K562 (cell line): ENCODE measurements at regions not wholly inside any gene's neighbourhood (a gene's known extent, or its start where the extent isn't known, plus 50 kb on each side); places are given as distances from the start of the nearest gene placed in this dataset.

ENCODE experiments used
- ATAC-seq: fragments of 200-7000 bp; cut with Tn5 transposase; 3 replicates; pipeline ENCODE4 v1.9.1; 2020; ENCODE audit warnings: moderate library complexity
- BruUV-seq: library from RNA; stranded (reverse); fragments of 400-500 nt; replicated peaks from 2 replicates; lab custom pipeline; 2021; lab: Mats Ljungman, UMichigan
- CTCF ChIA-PET: fragments of 300-600 bp; formaldehyde crosslinking; extraction: SDS; loops from one replicate; lab custom pipeline; 2021; ENCODE audit warnings: low intra/inter-chr PET ratio; lab: Yijun Ruan, JAX
- POLR2A ChIA-PET: fragments of 300-600, 350-650 bp; sonication (Branson Sonifier 250); formaldehyde crosslinking; extraction: SDS; loops from one replicate; lab custom pipeline; 2021; ENCODE audit warnings: antibody characterized with exemption, inconsistent platforms; lab: Yijun Ruan, JAX
- DNase-seq, 4 experiments: peaks; one replicate each; pipeline versions ENCODE4 v3.0.0 to v3.0.0-alpha.2; 2011 to 2018; ENCODE audit warnings: low spot score in 3 of 4, mixed read lengths in 3 of 4; ENCODE audit errors: extremely low read depth in 1 of 4
- FAIRE-seq: peaks from 2 replicates; lab custom pipeline; 2011; peaks lifted over from hg19 to GRCh38; lab: Jason Lieb, UNC
- H2AFZ ChIP-seq: 2 replicates; pipeline ENCODE4 v1.6.0; 2011; ENCODE audit warnings: low read depth, low read length, control low read depth, inconsistent platforms
- H3K27ac ChIP-seq: fragments of 200-600 bp; 3 replicates; pipeline ENCODE4 v1.8.0; 2011; ENCODE audit warnings: low read depth, mild to moderate bottlenecking, control low read depth, inconsistent platforms, low read length, moderate library complexity, mixed read lengths; ENCODE audit errors: extremely low read depth
- H3K27me3 ChIP-seq, 2 experiments: fragments of 300-600 bp in 1 of 2; 2 replicates in 1 of 2; 3 replicates in 1 of 2; pipeline versions ENCODE4 v1.6.0 to v1.8.0; 2011; ENCODE audit warnings: inconsistent platforms in 2 of 2, low read length in 2 of 2, mild to moderate bottlenecking in 1 of 2, mixed read lengths in 1 of 2, moderate library complexity in 1 of 2; ENCODE audit not compliant: control insufficient read depth in 2 of 2, insufficient read depth in 2 of 2
- H3K36me3 ChIP-seq: fragments of 300-600 bp; 3 replicates; pipeline ENCODE4 v1.8.0; 2011; ENCODE audit warnings: mild to moderate bottlenecking, low read length, inconsistent platforms; ENCODE audit not compliant: control insufficient read depth, insufficient read depth
- H3K4me1 ChIP-seq, 2 experiments: fragments of 200-600 bp in 1 of 2; replicated peaks in 1 of 2; 2 replicates in 1 of 2; 3 replicates in 1 of 2; pipeline versions ENCODE4 v1.5.1 to v1.8.0; 2011; ENCODE audit warnings: inconsistent platforms in 2 of 2, low read length in 2 of 2, mild to moderate bottlenecking in 1 of 2, mixed read lengths in 1 of 2, moderate library complexity in 1 of 2; ENCODE audit not compliant: control insufficient read depth in 2 of 2, insufficient read depth in 2 of 2
- H3K4me2 ChIP-seq: 2 replicates; pipeline ENCODE4 v1.6.1; 2011; ENCODE audit warnings: low read length, control low read depth, inconsistent platforms, mixed read lengths; ENCODE audit not compliant: insufficient read depth
- H3K4me3 ChIP-seq: fragments of 200-600 bp; sonication (generic), shearing (Covaris generic); 2 replicates; pipeline ENCODE4 v1.5.1; 2016; ENCODE audit warnings: control low read depth, inconsistent platforms
- H3K79me2 ChIP-seq: fragments of 200-600 bp; 3 replicates; pipeline ENCODE4 v1.8.0; 2011; ENCODE audit warnings: low read length, inconsistent platforms; ENCODE audit not compliant: control insufficient read depth, insufficient read depth
- H3K9ac ChIP-seq, 2 experiments: 2 replicates each; pipeline versions ENCODE4 v1.6.0 to v1.6.1; 2011; ENCODE audit warnings: low read depth in 2 of 2, low read length in 2 of 2, control low read depth in 1 of 2, inconsistent platforms in 1 of 2, mild to moderate bottlenecking in 1 of 2, mixed read lengths in 1 of 2; ENCODE audit not compliant: insufficient read depth in 1 of 2
- H3K9me1 ChIP-seq: one replicate; pipeline ENCODE4 v1.6.0; 2011; ENCODE audit warnings: inconsistent platforms, mild to moderate bottlenecking, low read length, moderate library complexity; ENCODE audit not compliant: control insufficient read depth, insufficient read depth
- H3K9me3 ChIP-seq: replicated peaks from 2 replicates; pipeline ENCODE4 v1.5.1; 2011; ENCODE audit warnings: low read depth, low read length, inconsistent platforms; ENCODE audit not compliant: control insufficient read depth, insufficient read depth
- H4K20me1 ChIP-seq: replicated peaks from 2 replicates; pipeline ENCODE4 v1.6.1; 2011; ENCODE audit warnings: low read length, inconsistent platforms, mixed read lengths; ENCODE audit not compliant: control insufficient read depth, insufficient read depth
- HMG20B ChIP-seq: fragments of 250-450 bp; sonication (Bioruptor Pico); IDR thresholded peaks from 2 replicates; pipeline ENCODE4 v1.5.0; 2021; ENCODE audit warnings: mild to moderate bottlenecking
- MIER1 ChIP-seq: fragments of 450-650 bp; IDR thresholded peaks from 2 replicates; pipeline ENCODE4 v1.6.1; 2016; ENCODE audit warnings: antibody characterized with exemption, mild to moderate bottlenecking, low read depth
- SMARCA4 ChIP-seq: fragments of 450-650 bp; IDR thresholded peaks from 2 replicates; pipeline ENCODE4 v1.6.1; 2016
- ZNF398 ChIP-seq: fragments of 250-450 bp; sonication (Bioruptor Pico); IDR thresholded peaks from 2 replicates; pipeline ENCODE4 v1.8.0; 2021; ENCODE audit warnings: moderate library complexity, mild to moderate bottlenecking, inconsistent platforms
- WGBS: fragments of 100-300 bp; shearing (Covaris generic); methylation state at CpG from one replicate; pipeline ENCODE4 v1.1.6; 2016; ENCODE audit warnings: low coverage, mixed read lengths; ENCODE audit not compliant: insufficient coverage; ENCODE audit errors: missing lambda C conversion rate; 5-methylcytosine and 5-hydroxymethylcytosine counted together
- in situ Hi-C: fragments of 300-500 bp; cut with MboI; formaldehyde crosslinking; loops from 4 replicates; pipeline ENCODE4 v1.15.0; 2018; ENCODE audit warnings: inconsistent platforms, mixed read lengths
- intact Hi-C: fragments of 100-400 bp; cut with micrococcal nuclease; formaldehyde crosslinking; loops from 2 replicates; pipeline ENCODE4 v1.14.2; 2022
- TF ChIP-seq, protein P1 (sequence below): sonication (generic); formaldehyde crosslinking; IDR thresholded peaks from 2 replicates; pipeline ENCODE4 v1.8.1; 2023; ENCODE audit warnings: mild to moderate bottlenecking, missing genetic modification reagents
- TF ChIP-seq, protein P2 (sequence below): fragments of 450-650 bp; conservative IDR thresholded peaks from 2 replicates; pipeline ENCODE4 v1.6.1; 2016; ENCODE audit warnings: missing genetic modification characterization, low read depth, mild to moderate bottlenecking, control low read depth, missing compliant biosample characterization

DNA sequence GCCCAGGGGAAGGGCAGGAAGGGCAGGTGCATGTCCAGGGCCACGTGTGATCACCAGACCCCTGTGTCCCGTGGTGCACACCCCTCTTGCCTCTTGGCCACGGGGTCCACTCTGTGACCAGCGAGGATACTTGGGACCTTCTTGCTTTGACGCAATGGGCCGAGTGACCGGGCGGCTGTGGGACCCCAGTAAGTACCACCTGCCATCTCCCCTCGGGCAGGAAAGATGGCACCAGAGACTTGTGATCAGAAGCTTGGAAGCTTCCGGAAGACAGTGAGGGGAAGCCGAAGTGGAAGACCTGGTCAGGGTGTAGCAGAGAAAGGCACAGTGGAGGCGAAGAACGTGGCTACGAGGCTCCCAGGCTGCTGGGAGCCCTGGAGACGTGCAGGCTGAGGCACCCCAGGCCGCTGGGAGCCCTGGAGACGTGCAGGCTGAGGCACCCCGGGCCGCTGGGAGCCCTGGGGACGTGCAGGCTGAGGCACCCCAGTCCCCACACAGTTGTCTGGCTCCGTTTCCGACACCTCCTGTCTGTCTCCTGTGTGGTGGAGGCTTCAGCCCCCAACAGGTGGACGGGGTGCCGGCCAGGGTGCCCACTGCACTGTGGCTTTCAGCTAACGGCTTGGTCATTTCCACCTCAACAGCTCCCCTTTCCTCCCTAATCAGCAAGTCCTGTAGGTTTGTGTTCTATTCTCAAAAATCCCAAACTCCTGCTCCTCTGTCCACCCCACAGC, 663.5 kb downstream of the BRD1 start:
- no peak for DNase-seq
- Histone ChIP-seq H3K27me3 (peaks cover 0 to 15% of the 10 kb centered on the region in 2 experiments; a peak in 2 of 5 replicates), H3K27ac (no peak overlapping the region), H3K4me3 (no peak overlapping the region), H2AFZ (no peak overlapping the region), H3K9me1 (no peaks in the 10 kb centered on the region), H3K9me3 (no peaks in the 10 kb centered on the region), H4K20me1 (no peaks in the 10 kb centered on the region), H3K4me1 (no peaks in the 10 kb centered on the region), H3K36me3 (no peaks in the 10 kb centered on the region), H3K79me2 (no peaks in the 10 kb centered on the region), H3K4me2 (no peak overlapping the region), H3K9ac (no peak overlapping the region)
- intact Hi-C loops, result no loop called here
- FAIRE-seq, result no peak
- no peak for ATAC-seq
- whole genome bisulfite sequencing, result 6% methylated on average over 20 of the region's 25 CpGs
- CTCF ChIA-PET, result no interaction called here
- TF ChIP-seq ZNF398 (CRISPR knock-in tag), result no peak
- TF ChIP-seq, protein P1, sequence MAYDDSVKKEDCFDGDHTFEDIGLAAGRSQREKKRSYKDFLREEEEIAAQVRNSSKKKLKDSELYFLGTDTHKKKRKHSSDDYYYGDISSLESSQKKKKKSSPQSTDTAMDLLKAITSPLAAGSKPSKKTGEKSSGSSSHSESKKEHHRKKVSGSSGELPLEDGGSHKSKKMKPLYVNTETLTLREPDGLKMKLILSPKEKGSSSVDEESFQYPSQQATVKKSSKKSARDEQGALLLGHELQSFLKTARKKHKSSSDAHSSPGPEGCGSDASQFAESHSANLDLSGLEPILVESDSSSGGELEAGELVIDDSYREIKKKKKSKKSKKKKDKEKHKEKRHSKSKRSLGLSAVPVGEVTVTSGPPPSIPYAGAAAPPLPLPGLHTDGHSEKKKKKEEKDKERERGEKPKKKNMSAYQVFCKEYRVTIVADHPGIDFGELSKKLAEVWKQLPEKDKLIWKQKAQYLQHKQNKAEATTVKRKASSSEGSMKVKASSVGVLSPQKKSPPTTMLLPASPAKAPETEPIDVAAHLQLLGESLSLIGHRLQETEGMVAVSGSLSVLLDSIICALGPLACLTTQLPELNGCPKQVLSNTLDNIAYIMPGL, result no peak
- no peak for TF ChIP-seq HMG20B (CRISPR knock-in tag)
- TF ChIP-seq, protein P2, sequence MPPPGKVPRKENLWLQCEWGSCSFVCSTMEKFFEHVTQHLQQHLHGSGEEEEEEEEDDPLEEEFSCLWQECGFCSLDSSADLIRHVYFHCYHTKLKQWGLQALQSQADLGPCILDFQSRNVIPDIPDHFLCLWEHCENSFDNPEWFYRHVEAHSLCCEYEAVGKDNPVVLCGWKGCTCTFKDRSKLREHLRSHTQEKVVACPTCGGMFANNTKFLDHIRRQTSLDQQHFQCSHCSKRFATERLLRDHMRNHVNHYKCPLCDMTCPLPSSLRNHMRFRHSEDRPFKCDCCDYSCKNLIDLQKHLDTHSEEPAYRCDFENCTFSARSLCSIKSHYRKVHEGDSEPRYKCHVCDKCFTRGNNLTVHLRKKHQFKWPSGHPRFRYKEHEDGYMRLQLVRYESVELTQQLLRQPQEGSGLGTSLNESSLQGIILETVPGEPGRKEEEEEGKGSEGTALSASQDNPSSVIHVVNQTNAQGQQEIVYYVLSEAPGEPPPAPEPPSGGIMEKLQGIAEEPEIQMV (tag), result no peak
- no peak for TF ChIP-seq MIER1
- TF ChIP-seq SMARCA4, result no peak
- POLR2A ChIA-PET, result interaction anchor here (0.5 to 0.6 kb wide), 2 partner anchors 58 to 516 kb away, joined by 3 to 4 read pairs; no protein-coding TSS in a partner anchor
- no TSS peak for BruUV-seq
- in situ Hi-C loops, result no loop called here
